ENCODE measurements at regions not wholly inside any gene's neighbourhood (a gene's known extent, or its start where the extent isn't known, plus 50 kb on each side); places are given as distances from the start of the nearest gene placed in this dataset.
"Not testable (repeated sequence)": the region's sequence is repeated elsewhere in the genome, so short reads cannot be mapped to it uniquely, and the experiment has no call there.

DNA sequence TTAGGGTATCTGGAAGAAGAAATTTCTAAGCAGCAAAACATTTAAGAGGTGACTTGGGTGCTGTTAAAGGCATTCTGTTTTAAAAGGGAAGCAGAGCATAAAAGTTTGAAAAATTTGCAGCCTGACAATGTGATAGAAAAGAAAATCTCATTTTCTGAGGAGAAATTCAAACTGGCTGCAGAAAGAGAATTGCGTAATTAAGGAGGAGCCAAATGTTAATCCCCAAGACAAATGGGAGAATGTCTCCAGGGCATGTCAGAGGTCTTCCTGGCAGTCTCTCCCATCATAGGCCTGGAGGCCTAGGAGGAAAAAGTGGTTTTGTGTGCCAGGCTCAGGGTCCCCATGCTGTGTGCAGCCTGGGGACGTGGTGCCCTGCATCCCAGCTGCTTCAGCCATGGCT lies 230.6 kb downstream of the TAF11L14 start:
- H3K9me3 Mint-ChIP-seq; H3K4me3 Mint-ChIP-seq; ATAC-seq (ENCODE audit: low read depth); H3K36me3 Mint-ChIP-seq; H3K27ac Mint-ChIP-seq; DNase-seq (ENCODE audit: low spot score in 2 of 2); H3K27me3 Mint-ChIP-seq; H3K4me1 Mint-ChIP-seq: not testable (repeated sequence)

DNA sequence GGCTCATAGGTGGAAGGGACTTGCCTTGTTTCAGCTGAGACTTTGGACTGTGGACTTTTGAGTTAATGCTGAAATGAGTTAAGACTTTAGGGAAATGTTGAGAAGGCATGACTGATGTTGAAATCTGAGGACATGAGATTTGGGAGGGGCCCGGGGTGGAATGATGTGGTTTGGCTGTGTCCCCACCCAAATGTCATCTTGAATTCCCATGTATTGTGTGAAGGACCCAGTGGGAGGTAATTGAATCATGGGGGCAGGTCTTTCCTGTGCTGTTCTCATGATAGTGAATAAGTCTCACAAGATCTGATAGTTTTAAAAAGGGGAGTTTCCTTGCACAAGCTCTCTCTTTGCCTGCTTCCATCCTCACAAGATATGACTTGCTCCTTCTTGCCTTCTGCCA lies 231.7 kb downstream of the TAF11L14 start:
- H3K36me3 Mint-ChIP-seq; H3K4me1 Mint-ChIP-seq; H3K27me3 Mint-ChIP-seq; H3K4me3 Mint-ChIP-seq; H3K9me3 Mint-ChIP-seq; DNase-seq (ENCODE audit: low spot score in 2 of 2); ATAC-seq (ENCODE audit: low read depth); H3K27ac Mint-ChIP-seq: not testable (repeated sequence)

GRCh38 chr5:17872204-17872603 lies 237.9 kb downstream of the TAF11L14 start:
- ATAC-seq (ENCODE audit: low read depth) (no peak), DNase-seq (ENCODE audit: low spot score in 2 of 2) (no peak)
- H3K27ac Mint-ChIP-seq: no peak overlapping the region
- H3K4me3 Mint-ChIP-seq: no peak overlapping the region
- H3K4me1 Mint-ChIP-seq: no peaks in the 10 kb centered on the region
- H3K9me3 Mint-ChIP-seq: peaks cover 5% of the 10 kb centered on the region
- H3K27me3 Mint-ChIP-seq: no peaks in the 10 kb centered on the region
- no peaks in the 10 kb centered on the region for H3K36me3 Mint-ChIP-seq

DNA sequence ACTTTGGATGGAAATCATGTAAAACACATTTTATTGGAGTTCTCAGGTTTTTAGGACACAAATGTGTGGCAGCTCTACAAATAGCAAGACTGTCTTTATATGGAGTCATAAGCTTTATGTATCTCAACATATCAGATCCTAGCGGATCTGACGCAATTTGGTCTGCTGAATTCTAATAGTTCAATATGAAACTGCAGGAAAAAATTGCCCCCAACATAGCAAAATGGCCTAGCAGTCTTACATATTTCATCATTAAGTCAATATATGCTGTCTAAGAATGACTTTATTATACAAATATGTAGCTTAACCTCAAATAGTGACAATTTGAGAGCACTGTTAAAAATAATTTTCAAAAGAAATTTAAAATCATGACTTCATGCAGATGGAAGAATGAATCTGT lies 244.3 kb downstream of the TAF11L14 start:
- Mint-ChIP-seq H3K9me3 (no peaks in the 10 kb centered on the region), H3K4me1 (no peaks in the 10 kb centered on the region), H3K4me3 (no peak overlapping the region), H3K27ac (no peak overlapping the region), H3K36me3 (no peaks in the 10 kb centered on the region), H3K27me3 (no peaks in the 10 kb centered on the region)
- ATAC-seq (ENCODE audit: low read depth): no peak
- DNase-seq (ENCODE audit: low spot score in 2 of 2): no peak

DNA sequence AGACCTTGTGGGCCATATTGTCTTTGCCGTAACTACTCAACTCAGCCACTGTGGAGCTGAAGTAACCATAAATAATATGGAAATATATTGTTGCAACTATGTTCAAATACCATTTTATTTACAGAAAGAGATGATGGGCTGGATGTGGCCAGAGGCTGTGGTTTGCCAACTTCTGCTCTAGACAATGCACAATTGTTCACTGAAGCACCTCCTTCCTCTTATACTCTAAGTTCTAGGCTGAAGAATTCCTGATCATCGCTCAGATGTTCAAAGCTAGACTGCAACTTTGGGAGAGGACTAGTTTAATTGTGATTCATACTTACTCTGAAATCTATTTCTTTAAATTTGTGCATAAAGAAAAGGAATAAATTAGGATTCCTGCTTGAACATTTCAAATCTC lies 245.0 kb downstream of the TAF11L14 start:
- H3K36me3 Mint-ChIP-seq: no peaks in the 10 kb centered on the region
- H3K9me3 Mint-ChIP-seq: no peaks in the 10 kb centered on the region
- no peak overlapping the region for H3K27ac Mint-ChIP-seq
- ATAC-seq (ENCODE audit: low read depth) (no peak), DNase-seq (ENCODE audit: low spot score in 2 of 2) (no peak)
- no peaks in the 10 kb centered on the region for H3K4me1 Mint-ChIP-seq
- no peaks in the 10 kb centered on the region for H3K27me3 Mint-ChIP-seq
- no peak overlapping the region for H3K4me3 Mint-ChIP-seq

- H3K4me3 Mint-ChIP-seq: no peak overlapping the region
- H3K9me3 Mint-ChIP-seq: no peaks in the 10 kb centered on the region
- no peaks in the 10 kb centered on the region for H3K4me1 Mint-ChIP-seq
- no peaks in the 10 kb centered on the region for H3K36me3 Mint-ChIP-seq
- no peak overlapping the region for H3K27ac Mint-ChIP-seq
- ATAC-seq (ENCODE audit: low read depth): no peak
- H3K27me3 Mint-ChIP-seq: peaks cover 3% of the 10 kb centered on the region
- no peak for DNase-seq (ENCODE audit: low spot score in 2 of 2)
Measured at GRCh38 chr5:17880869-17881268, 246.6 kb downstream of the TAF11L14 start.

GRCh38 chr5:17882760-17883488 lies 248.7 kb downstream of the TAF11L14 start:
- peaks cover 3% of the 10 kb centered on the region for H3K27me3 Mint-ChIP-seq
- H3K4me3 Mint-ChIP-seq: no peak overlapping the region
- ATAC-seq (ENCODE audit: low read depth) (no peak), DNase-seq (ENCODE audit: low spot score in 2 of 2) (no peak)
- no peaks in the 10 kb centered on the region for H3K9me3 Mint-ChIP-seq
- no peaks in the 10 kb centered on the region for H3K4me1 Mint-ChIP-seq
- no peak overlapping the region for H3K27ac Mint-ChIP-seq
- no peaks in the 10 kb centered on the region for H3K36me3 Mint-ChIP-seq

- Mint-ChIP-seq H3K27ac (no peak overlapping the region), H3K9me3 (no peaks in the 10 kb centered on the region), H3K4me3 (no peak overlapping the region)
Measured at GRCh38 chr5:17888155-17888554, 253.9 kb downstream of the TAF11L14 start.

DNA sequence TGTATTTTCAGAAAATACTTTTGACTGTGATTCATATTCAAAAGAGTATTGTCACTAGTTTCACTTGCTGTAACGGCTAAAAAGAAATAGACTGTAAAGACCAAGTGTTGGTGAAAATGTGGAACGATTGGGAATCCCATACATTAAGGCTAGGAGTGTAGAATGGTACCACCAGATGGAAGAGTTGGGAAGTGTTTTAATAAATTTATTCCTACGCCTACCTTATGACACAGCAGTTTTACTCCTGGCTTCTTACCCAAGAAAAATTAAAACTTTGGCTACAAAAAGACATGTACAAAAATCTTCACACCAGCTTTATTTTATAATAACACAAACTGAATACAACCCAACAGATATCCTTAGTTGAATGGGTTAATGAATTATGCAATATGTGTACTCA lies 256.2 kb downstream of the TAF11L14 start:
- DNase-seq (ENCODE audit: low spot score in 2 of 2): no peak
- H3K36me3 Mint-ChIP-seq: no peaks in the 10 kb centered on the region

More at GRCh38 chr5:17888155-17888554, 253.9 kb downstream of the TAF11L14 start:
- no peaks in the 10 kb centered on the region for H3K36me3 Mint-ChIP-seq
- no peaks in the 10 kb centered on the region for H3K4me1 Mint-ChIP-seq
- peaks cover 6% of the 10 kb centered on the region for H3K27me3 Mint-ChIP-seq
- no peak for ATAC-seq (ENCODE audit: low read depth)
- DNase-seq (ENCODE audit: low spot score in 2 of 2): no peak

GRCh38 chr5:17891881-17892280 lies 257.6 kb downstream of the TAF11L14 start:
- H3K4me1 Mint-ChIP-seq: no peaks in the 10 kb centered on the region
- no peak overlapping the region for H3K27ac Mint-ChIP-seq
- no peaks in the 10 kb centered on the region for H3K9me3 Mint-ChIP-seq
- no peak for DNase-seq (ENCODE audit: low spot score in 2 of 2)
- peaks cover 3% of the 10 kb centered on the region for H3K27me3 Mint-ChIP-seq
- no peak for ATAC-seq (ENCODE audit: low read depth)
- no peaks in the 10 kb centered on the region for H3K36me3 Mint-ChIP-seq
- H3K4me3 Mint-ChIP-seq: no peak overlapping the region

More for the DNA sequence above, 256.2 kb downstream of the TAF11L14 start:
- Mint-ChIP-seq H3K4me3 (no peak overlapping the region), H3K27ac (no peak overlapping the region), H3K4me1 (no peaks in the 10 kb centered on the region), H3K27me3 (peaks cover 4% of the 10 kb centered on the region), H3K9me3 (no peaks in the 10 kb centered on the region)
- no peak for ATAC-seq (ENCODE audit: low read depth)

DNA sequence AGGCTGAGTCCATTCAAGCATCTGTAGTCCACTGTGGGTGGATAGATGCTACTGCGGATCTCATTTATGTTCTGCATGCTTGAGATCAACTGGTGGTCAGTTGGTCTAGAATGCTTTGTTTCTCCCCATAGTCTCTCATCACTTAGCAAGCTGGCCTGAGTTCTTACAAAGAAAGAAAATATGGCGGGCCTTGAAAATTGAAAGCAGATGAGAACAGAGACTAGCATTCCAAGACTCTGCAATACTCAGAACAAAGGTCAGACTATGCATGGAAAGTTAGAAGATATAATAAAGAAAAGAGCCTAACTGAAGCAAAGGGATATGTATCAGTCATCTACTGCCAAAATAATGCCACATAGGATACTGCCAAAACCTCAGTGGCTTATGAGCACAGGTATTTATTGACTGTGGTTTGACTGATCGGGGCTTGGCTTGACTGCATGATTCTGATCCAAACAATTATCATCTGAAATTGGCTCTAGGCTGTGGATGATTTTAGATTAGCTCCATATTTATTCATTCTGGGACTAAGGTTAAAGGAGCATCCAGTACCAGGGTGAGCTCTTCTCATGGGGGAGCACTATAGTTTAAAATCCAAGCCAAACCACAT lies 258.9 kb downstream of the TAF11L14 start:
- no peaks in the 10 kb centered on the region for H3K4me1 Mint-ChIP-seq
- H3K36me3 Mint-ChIP-seq: no peaks in the 10 kb centered on the region
- no peak overlapping the region for H3K27ac Mint-ChIP-seq
- ATAC-seq (ENCODE audit: low read depth): no peak
- no peak overlapping the region for H3K4me3 Mint-ChIP-seq
- DNase-seq (ENCODE audit: low spot score in 2 of 2): no peak
- no peaks in the 10 kb centered on the region for H3K9me3 Mint-ChIP-seq
- H3K27me3 Mint-ChIP-seq: peaks cover 3% of the 10 kb centered on the region

GRCh38 chr5:17895288-17896033 lies 261.2 kb downstream of the TAF11L14 start:
- ATAC-seq (ENCODE audit: low read depth) (no peak), DNase-seq (ENCODE audit: low spot score in 2 of 2) (no peak)
- no peak overlapping the region for H3K4me3 Mint-ChIP-seq
- peaks cover under 1% of the 10 kb centered on the region for H3K27me3 Mint-ChIP-seq
- no peaks in the 10 kb centered on the region for H3K36me3 Mint-ChIP-seq
- no peaks in the 10 kb centered on the region for H3K4me1 Mint-ChIP-seq
- H3K27ac Mint-ChIP-seq: no peak overlapping the region
- no peaks in the 10 kb centered on the region for H3K9me3 Mint-ChIP-seq

- no peaks in the 10 kb centered on the region for H3K27me3 Mint-ChIP-seq
- ATAC-seq (ENCODE audit: low read depth) (no peak), DNase-seq (ENCODE audit: low spot score in 2 of 2) (no peak)
- no peaks in the 10 kb centered on the region for H3K9me3 Mint-ChIP-seq
- H3K4me3 Mint-ChIP-seq: no peak overlapping the region
- no peak overlapping the region for H3K27ac Mint-ChIP-seq
- no peaks in the 10 kb centered on the region for H3K4me1 Mint-ChIP-seq
- no peaks in the 10 kb centered on the region for H3K36me3 Mint-ChIP-seq
Measured at GRCh38 chr5:17896605-17897004, 262.3 kb downstream of the TAF11L14 start.

DNA sequence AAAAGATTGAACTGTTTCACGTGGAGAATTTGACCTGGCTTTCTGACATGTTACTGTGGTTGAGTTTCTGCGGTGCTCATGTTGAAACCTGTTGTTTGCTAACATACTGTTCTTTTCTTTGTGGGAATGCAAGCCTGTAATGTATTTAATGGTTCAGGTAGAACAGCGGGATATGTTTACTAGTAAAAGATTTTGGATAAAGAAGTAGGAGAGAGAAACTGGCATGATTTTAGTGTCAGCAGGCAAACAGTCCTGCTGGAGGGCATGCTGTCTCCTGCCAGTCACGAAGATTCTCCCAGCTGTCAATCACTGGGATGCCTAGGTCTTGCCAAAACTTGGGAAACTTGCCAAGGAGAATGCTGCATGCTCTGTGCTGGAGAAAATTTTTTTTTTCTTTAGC lies 263.5 kb downstream of the TAF11L14 start:
- H3K4me1 Mint-ChIP-seq: no peaks in the 10 kb centered on the region
- no peak for DNase-seq (ENCODE audit: low spot score in 2 of 2)
- H3K4me3 Mint-ChIP-seq: no peak overlapping the region
- no peaks in the 10 kb centered on the region for H3K36me3 Mint-ChIP-seq
- no peak for ATAC-seq (ENCODE audit: low read depth)
- no peak overlapping the region for H3K27ac Mint-ChIP-seq
- H3K9me3 Mint-ChIP-seq: no peaks in the 10 kb centered on the region
- no peaks in the 10 kb centered on the region for H3K27me3 Mint-ChIP-seq
